HuH-7 (cell line): ENCODE measurements at regions not wholly inside any gene's neighbourhood (a gene's known extent, or its start where the extent isn't known, plus 50 kb on each side); places are given as distances from the start of the nearest gene placed in this dataset.
"Not testable (repeated sequence)": the region's sequence is repeated elsewhere in the genome, so short reads cannot be mapped to it uniquely, and the experiment has no call there.

Experiments
- DNase-seq: peaks from one replicate; pipeline ENCODE4 v3.0.0; 2011; ENCODE audit warnings: low spot score

- no peak for DNase-seq
These were observed 51.8 kb upstream of the ENPEP start for GRCh38 chr4:110424144-110424543.

- no peak for DNase-seq
These were observed 57.3 kb upstream of the ENPEP start for GRCh38 chr4:110418641-110419040.

GRCh38 chr4:110417136-110417535, 58.8 kb upstream of the ENPEP start:
- no peak for DNase-seq

GRCh38 chr4:110415478-110415877, 60.5 kb upstream of the ENPEP start:
- DNase-seq: no peak

GRCh38 chr4:110415041-110415440, 60.9 kb upstream of the ENPEP start:
- DNase-seq: no peak

- no peak for DNase-seq
These were observed 61.4 kb upstream of the ENPEP start for GRCh38 chr4:110414561-110414920.

- DNase-seq: not testable (repeated sequence)
These were observed 62.0 kb upstream of the ENPEP start for GRCh38 chr4:110413807-110414560.

GRCh38 chr4:110412354-110413065, 63.4 kb upstream of the ENPEP start:
- DNase-seq: no peak

GRCh38 chr4:110411574-110412011, 64.4 kb upstream of the ENPEP start:
- peak; percentile 13 for DNase-seq

- not testable (repeated sequence) for DNase-seq
These were observed 64.9 kb upstream of the ENPEP start for GRCh38 chr4:110410853-110411573.

- no peak for DNase-seq
These were observed 75.9 kb upstream of the ENPEP start for GRCh38 chr4:110400086-110400485.

GRCh38 chr4:110399046-110399445, 76.9 kb upstream of the ENPEP start:
- DNase-seq: not testable (repeated sequence)

GRCh38 chr4:110396963-110397362, 79.0 kb upstream of the ENPEP start:
- no peak for DNase-seq

GRCh38 chr4:110395421-110395820, 80.5 kb upstream of the ENPEP start:
- no peak for DNase-seq

- DNase-seq: no peak
These were observed 81.1 kb upstream of the ENPEP start for GRCh38 chr4:110394871-110395270.

GRCh38 chr4:110381784-110382183, 94.2 kb upstream of the ENPEP start:
- DNase-seq: no peak

GRCh38 chr4:110372485-110372884, 103.5 kb upstream of the ENPEP start:
- no peak for DNase-seq

- no peak for DNase-seq
These were observed 104.8 kb upstream of the ENPEP start for GRCh38 chr4:110371016-110371770.

GRCh38 chr4:110368409-110368808, 107.5 kb upstream of the ENPEP start:
- DNase-seq: no peak

GRCh38 chr4:110367156-110367555, 108.8 kb upstream of the ENPEP start:
- no peak for DNase-seq

GRCh38 chr4:110365761-110366160, 110.2 kb upstream of the ENPEP start:
- DNase-seq: no peak

- DNase-seq: no peak
These were observed 110.9 kb upstream of the ENPEP start for GRCh38 chr4:110364911-110365520.
